HG03064 (cell line): ENCODE measurements at regions not wholly inside any gene's neighbourhood (a gene's known extent, or its start where the extent isn't known, plus 50 kb on each side); places are given as distances from the start of the nearest gene placed in this dataset.

Experiments
- ATAC-seq: cut with Tn5 transposase; IDR thresholded peaks from one replicate; pipeline ENCODE4 v1.9.1; 2021; ENCODE audit warnings: low read depth; ENCODE audit not compliant: unreplicated experiment

- ATAC-seq = no peak
These were observed 65.3 kb upstream of the TLK1 start for GRCh38 chr2:171225989-171226388.

GRCh38 chr2:171225302-171225980 is 64.7 kb upstream of the TLK1 start:
- no peak for ATAC-seq

- no peak for ATAC-seq
These were observed 56.6 kb upstream of the TLK1 start for GRCh38 chr2:171217330-171217729.

- no peak for ATAC-seq
These were observed 55.9 kb upstream of the TLK1 start for GRCh38 chr2:171216631-171217030.

- ATAC-seq = no peak
These were observed 53.4 kb upstream of the TLK1 start for GRCh38 chr2:171214093-171214492.

GRCh38 chr2:171210864-171211431 is 50.3 kb upstream of the TLK1 start:
- ATAC-seq = peak; percentile 76
